Neutrophil (primary cell): ENCODE measurements at regions not wholly inside any gene's neighbourhood (a gene's known extent, or its start where the extent isn't known, plus 50 kb on each side); places are given as distances from the start of the nearest gene placed in this dataset.
"Not testable (repeated sequence)": the region's sequence is repeated elsewhere in the genome, so short reads cannot be mapped to it uniquely, and the experiment has no call there.

ENCODE experiments used
- H3K27ac ChIP-seq: fragments of 200-600 bp; sonication (generic); 2 replicates; pipeline ENCODE4 v1.5.1; 2016; ENCODE audit warnings: mild to moderate bottlenecking, moderate library complexity
- H3K27me3 ChIP-seq: fragments of 200-600 bp; sonication (generic); 2 replicates; pipeline ENCODE4 v1.6.0; 2016; ENCODE audit warnings: mild to moderate bottlenecking
- H3K36me3 ChIP-seq: fragments of 200-600 bp; sonication (generic); 2 replicates; pipeline ENCODE4 v1.5.1; 2017
- H3K4me1 ChIP-seq, 2 experiments: fragments of 200-600 bp in 1 of 2; sonication (generic) in 1 of 2; 1 replicate in 1 of 2; 2 replicates in 1 of 2; pipeline versions ENCODE4 v1.5.1 to v1.6.1; 2013 to 2016; ENCODE audit warnings: low read depth in 1 of 2, low read length in 1 of 2, mild to moderate bottlenecking in 1 of 2, moderate library complexity in 1 of 2; ENCODE audit not compliant: control insufficient read depth in 1 of 2, insufficient read depth in 1 of 2
- H3K4me3 ChIP-seq, 2 experiments: fragments of 200-600 bp in 1 of 2; sonication (generic) in 1 of 2; 1 replicate in 1 of 2; 2 replicates in 1 of 2; pipeline ENCODE4 v1.5.1; 2013 to 2016; ENCODE audit warnings: low read depth in 1 of 2, low read length in 1 of 2, mild to moderate bottlenecking in 1 of 2, moderate library complexity in 1 of 2
- H3K9me3 ChIP-seq: fragments of 200-600 bp; sonication (generic); 2 replicates; pipeline ENCODE4 v1.5.1; 2016
- CTCF ChIP-seq: fragments of 200-600 bp; sonication (generic); IDR thresholded peaks from 2 replicates; pipeline ENCODE4 v1.5.1; 2016; ENCODE audit warnings: antibody characterized with exemption

- no peak overlapping the region for H3K4me3 ChIP-seq
- TF ChIP-seq CTCF = no peak
- H3K27ac ChIP-seq = no peak overlapping the region
- H3K36me3 ChIP-seq = no peaks in the 10 kb centered on the region
- peaks cover 12% of the 10 kb centered on the region for H3K9me3 ChIP-seq
- H3K27me3 ChIP-seq = no peaks in the 10 kb centered on the region
- no peaks in the 10 kb centered on the region for H3K4me1 ChIP-seq
Observed at GRCh38 chr9:75360252-75360651, 271.9 kb downstream of the OSTF1 start.

- H3K4me1 ChIP-seq, H3K36me3 ChIP-seq, H3K27me3 ChIP-seq, H3K4me3 ChIP-seq, H3K27ac ChIP-seq: not testable (repeated sequence)
- peaks cover 12% of the 10 kb centered on the region for H3K9me3 ChIP-seq
Observed at GRCh38 chr9:75362446-75362845, 274.1 kb downstream of the OSTF1 start.

- Histone ChIP-seq H3K4me3 (no peak overlapping the region), H3K9me3 (peaks cover 12% of the 10 kb centered on the region), H3K27me3 (no peaks in the 10 kb centered on the region), H3K4me1 (no peaks in the 10 kb centered on the region), H3K36me3 (no peaks in the 10 kb centered on the region), H3K27ac (no peak overlapping the region)
- TF ChIP-seq CTCF = no peak
Observed at GRCh38 chr9:75365196-75365595, 276.9 kb downstream of the OSTF1 start.

- no peaks in the 10 kb centered on the region for H3K27me3 ChIP-seq
- no peak for TF ChIP-seq CTCF
- H3K4me3 ChIP-seq = no peak overlapping the region
- no peaks in the 10 kb centered on the region for H3K4me1 ChIP-seq
- no peaks in the 10 kb centered on the region for H3K36me3 ChIP-seq
- H3K9me3 ChIP-seq = no peaks in the 10 kb centered on the region
- no peak overlapping the region for H3K27ac ChIP-seq
Observed at GRCh38 chr9:75369989-75370388, 281.7 kb downstream of the OSTF1 start.

- Histone ChIP-seq H3K27me3 (no peaks in the 10 kb centered on the region), H3K36me3 (no peaks in the 10 kb centered on the region), H3K9me3 (no peaks in the 10 kb centered on the region), H3K27ac (no peak overlapping the region), H3K4me3 (no peak overlapping the region), H3K4me1 (no peaks in the 10 kb centered on the region)
- TF ChIP-seq CTCF = no peak
Observed at GRCh38 chr9:75372499-75373268, 284.4 kb downstream of the OSTF1 start.

- Histone ChIP-seq H3K27me3 (no peaks in the 10 kb centered on the region), H3K9me3 (no peaks in the 10 kb centered on the region)
- TF ChIP-seq CTCF = no peak
Observed at GRCh38 chr9:75376680-75377254, 288.5 kb downstream of the OSTF1 start.

More at GRCh38 chr9:75376680-75377254, 288.5 kb downstream of the OSTF1 start:
- H3K4me3 ChIP-seq = no peak overlapping the region
- H3K4me1 ChIP-seq = no peaks in the 10 kb centered on the region
- no peaks in the 10 kb centered on the region for H3K36me3 ChIP-seq
- no peak overlapping the region for H3K27ac ChIP-seq
